Neural progenitor cell (in vitro differentiated cells): ENCODE measurements at regions not wholly inside any gene's neighbourhood (a gene's known extent, or its start where the extent isn't known, plus 50 kb on each side); places are given as distances from the start of the nearest gene placed in this dataset.

ENCODE experiments used
- CTCF ChIP-seq: fragments of 200-600 bp; sonication (generic); IDR thresholded peaks from 2 replicates; pipeline ENCODE4 v1.5.1; 2017; ENCODE audit warnings: antibody characterized with exemption, mild to moderate bottlenecking
- EZH2 ChIP-seq: fragments of 200-600 bp; sonication (generic); IDR thresholded peaks from 2 replicates; pipeline ENCODE4 v1.6.1; 2017; ENCODE audit warnings: antibody characterized with exemption, mild to moderate bottlenecking, moderate library complexity

DNA sequence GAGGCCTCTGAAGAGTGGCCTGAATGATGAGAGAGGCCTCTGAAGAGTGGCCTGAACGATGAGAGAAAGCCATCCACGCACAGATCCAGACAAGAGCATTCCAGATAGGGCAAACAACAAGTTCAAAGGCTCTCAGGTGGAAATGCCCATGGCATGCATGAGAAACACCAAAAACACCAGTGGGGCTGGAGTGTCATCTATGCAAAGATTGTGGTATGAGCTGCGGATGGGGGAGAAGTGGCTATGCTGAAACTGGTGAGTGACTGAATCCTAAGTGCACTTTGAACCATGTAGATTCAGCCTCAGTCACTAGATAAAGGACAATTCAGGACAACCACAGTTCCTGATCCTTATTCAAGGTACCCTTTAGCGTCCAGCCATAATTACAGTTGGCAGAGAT lies 79.4 kb upstream of the GZMB start:
- TF ChIP-seq EZH2 (no peak), CTCF (no peak)
